ENCODE measurements at regions not wholly inside any gene's neighbourhood (a gene's known extent, or its start where the extent isn't known, plus 50 kb on each side); places are given as distances from the start of the nearest gene placed in this dataset.

DNA sequence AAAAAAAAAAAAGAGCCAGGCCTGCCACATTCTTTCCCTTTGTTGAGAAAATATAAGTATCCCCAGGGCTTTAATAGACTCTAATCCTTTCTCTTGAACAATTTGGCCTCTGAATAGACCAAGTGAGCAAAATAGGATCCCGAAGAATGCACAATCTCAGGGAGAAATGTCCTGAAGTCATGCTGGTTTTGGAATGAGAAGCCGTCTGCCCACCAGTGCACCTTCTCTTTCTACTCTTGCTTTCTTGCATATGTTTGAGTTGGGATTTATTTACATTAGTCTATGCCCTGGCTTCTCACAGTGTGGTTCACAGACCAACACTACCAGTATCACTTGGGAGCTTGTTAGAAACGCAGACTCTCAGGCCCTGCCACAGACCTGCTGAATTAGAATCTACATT lies 153.0 kb downstream of the ZNF621 start:
- H3K14ac ChIP-seq (ENCODE audit: insufficient read length) = no peak overlapping the region

More for the DNA sequence above, 153.0 kb downstream of the ZNF621 start:
- Histone ChIP-seq H3K79me2 (ENCODE audit: control insufficient read depth in 1 of 2, insufficient read depth in 2 of 2, low read length in 2 of 2) (no peaks in the 10 kb centered on the region), H4K91ac (replicated peaks; ENCODE audit: insufficient read length, low read length) (no peak overlapping the region), H3K27ac (ENCODE audit: low read depth, low read length) (no peak overlapping the region), H3K4me1 (replicated peaks in 1 of 4; ENCODE audit: control insufficient read depth in 3 of 4, insufficient read depth in 4 of 4, low read length in 3 of 4) (peaks cover 0 to 4% (median 1%) of the 10 kb centered on the region in 4 experiments; a peak in 4 of 7 replicates), H3K56ac (replicated peaks; ENCODE audit: insufficient read length, low read depth, low read length) (no peak overlapping the region), H2AK5ac (ENCODE audit: low read depth, low read length) (no peak overlapping the region), H4K20me1 (replicated peaks in 1 of 2; ENCODE audit: control insufficient read depth in 1 of 2, insufficient read depth in 2 of 2, low read length in 2 of 2) (no peaks in the 10 kb centered on the region), H3K4me3 (ENCODE audit: extremely low read depth in 1 of 4, insufficient read depth in 2 of 4, low read depth in 3 of 4, low read length in 4 of 4) (no peak overlapping the region), H2BK12ac (ENCODE audit: low read depth, low read length) (no peak overlapping the region), H2BK5ac (ENCODE audit: low read depth, low read length) (no peak overlapping the region), H3K23me2 (ENCODE audit: low read depth, low read length) (no peaks in the 10 kb centered on the region), H3K23ac (ENCODE audit: insufficient read length) (no peak overlapping the region), H3K36me3 (ENCODE audit: control insufficient read depth in 2 of 4, insufficient read depth in 4 of 4, low read length in 3 of 4) (no peaks in the 10 kb centered on the region), H2BK15ac (ENCODE audit: low read length) (no peak overlapping the region), H2BK20ac (ENCODE audit: low read length) (no peak overlapping the region), H2BK120ac (replicated peaks; ENCODE audit: low read depth, low read length) (no peak overlapping the region), H4K5ac (ENCODE audit: insufficient read length, low read depth, low read length) (no peak overlapping the region), H3K79me1 (ENCODE audit: low read depth, low read length) (no peaks in the 10 kb centered on the region), H2AFZ (ENCODE audit: low read length) (peak overlapping the region; percentile 48; the same call in 1 of the 2 replicates), H3K18ac (ENCODE audit: extremely low read depth, low read length) (no peak overlapping the region), H4K8ac (ENCODE audit: extremely low read depth, insufficient read depth, low read length) (no peak overlapping the region), H3K9me3 (ENCODE audit: insufficient read depth in 2 of 2, low read depth in 1 of 2, low read length in 1 of 2) (no peaks in the 10 kb centered on the region), H3K4me2 (ENCODE audit: insufficient read depth in 1 of 2, low read depth in 2 of 2, low read length in 2 of 2) (no peak overlapping the region), H3K9ac (replicated peaks in 1 of 4; ENCODE audit: extremely low read depth in 1 of 4, low read depth in 3 of 4, low read length in 3 of 4) (no peak overlapping the region), H3K27me3 (replicated peaks in 1 of 4; ENCODE audit: control insufficient read depth in 3 of 4, extremely low read depth in 1 of 4, insufficient read depth in 3 of 4, low read length in 3 of 4) (no peaks in the 10 kb centered on the region), H3K4ac (replicated peaks; ENCODE audit: insufficient read length, low read depth, low read length) (no peak overlapping the region)
- ChIA-PET POLR2A (ENCODE audit: partially characterized antibody) (no interaction called here), CTCF (ENCODE audit: partially characterized antibody) (no interaction called here)
- DNase-seq (ENCODE audit: low read depth in 1 of 2, low spot score in 2 of 2) = no peak
- no peak for FAIRE-seq
- TF ChIP-seq GABPA (IDR thresholded peaks at IDR 0.05; ENCODE audit: borderline replicate concordance, insufficient read depth, low read length) = no peak
- 65% methylated on average over 3 of the region's 3 CpGs; no CpG with 5 or more reads in 1 of the 2 experiments for WGBS, 2 experiments (ENCODE audit: extremely low coverage in 1 of 2, insufficient coverage in 1 of 2, insufficient read length in 1 of 2, insufficient replicate concordance in 2 of 2, low coverage in 1 of 2, low lambda C conversion rate in 2 of 2, missing lambda C conversion rate in 1 of 2)
